CD14-positive monocyte (primary cell): ENCODE measurements at regions not wholly inside any gene's neighbourhood (a gene's known extent, or its start where the extent isn't known, plus 50 kb on each side); places are given as distances from the start of the nearest gene placed in this dataset.

Experiments used
- DNase-seq, 3 donors: peaks; one replicate each; pipeline ENCODE4 v3.0.0-alpha.2; 2011 to 2022
- H2AFZ ChIP-seq: 2 replicates; pipeline ENCODE4 v1.6.0; 2012; ENCODE audit warnings: mild to moderate bottlenecking, low read depth, low read length, inconsistent platforms; ENCODE audit not compliant: insufficient read depth, poor library complexity, severe bottlenecking
- H3K27ac ChIP-seq, 2 donors: 1 replicate in 1 of 2; 2 replicates in 1 of 2; pipeline ENCODE4 v1.5.1; 2012 to 2013; ENCODE audit warnings: low read length in 2 of 2, control low read depth in 1 of 2, inconsistent platforms in 1 of 2, low read depth in 1 of 2, mild to moderate bottlenecking in 1 of 2
- H3K27me3 ChIP-seq, 2 donors: one replicate each; pipeline versions ENCODE4 v1.6.0 to v1.6.1; 2011 to 2013; ENCODE audit warnings: low read length in 2 of 2; ENCODE audit not compliant: control insufficient read depth in 2 of 2, insufficient read depth in 2 of 2
- H3K36me3 ChIP-seq, 2 donors: replicated peaks in 1 of 2; 1 replicate in 1 of 2; 2 replicates in 1 of 2; pipeline versions ENCODE4 v1.5.1 to v1.6.1; 2012 to 2013; ENCODE audit warnings: low read length in 2 of 2, control low read depth in 1 of 2, inconsistent platforms in 1 of 2, mild to moderate bottlenecking in 1 of 2; ENCODE audit not compliant: insufficient read depth in 2 of 2, control insufficient read depth in 1 of 2
- H3K4me1 ChIP-seq, 2 donors: 1 replicate in 1 of 2; 2 replicates in 1 of 2; pipeline versions ENCODE4 v1.5.1 to v1.6.1; 2012 to 2013; ENCODE audit warnings: low read length in 2 of 2, control low read depth in 1 of 2, inconsistent platforms in 1 of 2, mild to moderate bottlenecking in 1 of 2, moderate library complexity in 1 of 2; ENCODE audit not compliant: insufficient read depth in 2 of 2, control insufficient read depth in 1 of 2
- H3K4me2 ChIP-seq: replicated peaks from 2 replicates; pipeline ENCODE3; 2012; ENCODE audit warnings: low read length, moderate library complexity, mild to moderate bottlenecking; ENCODE audit not compliant: poor library complexity, severe bottlenecking; ENCODE audit errors: extremely low read depth
- H3K4me3 ChIP-seq, 3 experiments: fragments of 200-600 bp in 1 of 3; sonication (generic) in 1 of 3; replicated peaks in 1 of 3; 1 replicate in 2 of 3; 2 replicates in 1 of 3; pipeline ENCODE4 v1.5.1; 2011 to 2013; ENCODE audit warnings: low read length in 3 of 3, mild to moderate bottlenecking in 3 of 3, control low read depth in 2 of 3, low read depth in 2 of 3, inconsistent platforms in 1 of 3, moderate library complexity in 1 of 3
- H3K79me2 ChIP-seq: 2 replicates; pipeline ENCODE4 v1.6.0; 2012; ENCODE audit warnings: mild to moderate bottlenecking, control low read depth, inconsistent platforms, low read length, moderate library complexity; ENCODE audit not compliant: insufficient read depth
- H3K9ac ChIP-seq: 2 replicates; pipeline ENCODE4 v1.6.0; 2017; ENCODE audit warnings: low read length, mild to moderate bottlenecking; ENCODE audit not compliant: insufficient read depth, poor library complexity, severe bottlenecking
- H3K9me3 ChIP-seq, 2 donors: replicated peaks in 1 of 2; 1 replicate in 1 of 2; 2 replicates in 1 of 2; pipeline versions ENCODE4 v1.5.1 to v1.6.1; 2012 to 2013; ENCODE audit warnings: low read length in 2 of 2, control low read depth in 1 of 2; ENCODE audit not compliant: control insufficient read depth in 1 of 2, insufficient read depth in 1 of 2
- H4K20me1 ChIP-seq: 2 replicates; pipeline ENCODE4 v1.6.0; 2012; ENCODE audit warnings: mild to moderate bottlenecking, low read length, control low read depth, moderate library complexity; ENCODE audit not compliant: insufficient read depth
- H3K27ac Mint-ChIP-seq, 7 donors: one replicate each; pipeline ENCODE4 v1.8.0; 2020; ENCODE audit warnings: mild to moderate bottlenecking in 7 of 7, mixed read lengths in 7 of 7, moderate library complexity in 6 of 7, inconsistent platforms in 2 of 7
- H3K27me3 Mint-ChIP-seq, 3 donors: one replicate each; pipeline ENCODE4 v1.8.0; 2021 to 2022; ENCODE audit warnings: low read depth in 3 of 3, mild to moderate bottlenecking in 3 of 3, mixed read lengths in 3 of 3, moderate library complexity in 3 of 3, inconsistent platforms in 1 of 3
- H3K36me3 Mint-ChIP-seq, 2 donors: one replicate each; pipeline ENCODE4 v1.8.0; 2020; ENCODE audit warnings: mixed read lengths in 2 of 2, inconsistent platforms in 1 of 2, mild to moderate bottlenecking in 1 of 2
- H3K4me1 Mint-ChIP-seq: one replicate; pipeline ENCODE4 v1.8.0; 2020; ENCODE audit warnings: mild to moderate bottlenecking, mixed read lengths
- H3K4me3 Mint-ChIP-seq, 2 donors: one replicate each; pipeline ENCODE4 v1.8.0; 2020; ENCODE audit warnings: mild to moderate bottlenecking in 2 of 2, mixed read lengths in 2 of 2, moderate library complexity in 1 of 2
- H3K9me3 Mint-ChIP-seq, 7 donors: one replicate each; pipeline ENCODE4 v1.8.0; 2020 to 2022; ENCODE audit warnings: mixed read lengths in 7 of 7, mild to moderate bottlenecking in 6 of 7, moderate library complexity in 6 of 7, inconsistent platforms in 2 of 7
- WGBS: methylation state at CpG from one replicate; pipeline ENCODE4 v1.1.5; 2013; ENCODE audit warnings: missing lambda C conversion rate; ENCODE audit not compliant: insufficient coverage; 5-methylcytosine and 5-hydroxymethylcytosine counted together
- intact Hi-C, 2 donors: fragments of 100-400 bp; cut with micrococcal nuclease; formaldehyde crosslinking; loops; one replicate each; pipeline versions ENCODE4 v1.15.0 to v1.15.1; 2023
- TF ChIP-seq, protein P1 (sequence below): fragments of 200-600 bp; IDR thresholded peaks from one replicate; pipeline ENCODE4 v1.8.0; 2022; ENCODE audit warnings: antibody characterized with exemption, mild to moderate bottlenecking

GRCh38 chr2:149986861-149987260, 399.3 kb upstream of the MMADHC start:
- Histone ChIP-seq H3K79me2 (no peaks in the 10 kb centered on the region), H3K4me2 (no peak overlapping the region), H2AFZ (no peak overlapping the region), H3K36me3 (no peaks in the 10 kb centered on the region), H3K9me3 (peaks cover 0 to 5% of the 10 kb centered on the region in 2 donors), H3K4me3 (no peak overlapping the region), H4K20me1 (no peaks in the 10 kb centered on the region), H3K27me3 (no peaks in the 10 kb centered on the region), H3K27ac (no peak overlapping the region), H3K4me1 (no peaks in the 10 kb centered on the region), H3K9ac (no peak overlapping the region)
- Mint-ChIP-seq H3K27ac (no peak overlapping the region), H3K9me3 (peaks cover 0 to 8% (median 4%) of the 10 kb centered on the region in 7 donors), H3K4me1 (no peaks in the 10 kb centered on the region), H3K36me3 (no peaks in the 10 kb centered on the region), H3K4me3 (no peak overlapping the region), H3K27me3 (peaks cover 0 to 1% (median 0%) of the 10 kb centered on the region in 3 donors)
- WGBS, result 100% methylated on average over 1 of the region's 2 CpGs
- intact Hi-C loops, result no loop called here
- no peak for DNase-seq
- TF ChIP-seq, protein P1, sequence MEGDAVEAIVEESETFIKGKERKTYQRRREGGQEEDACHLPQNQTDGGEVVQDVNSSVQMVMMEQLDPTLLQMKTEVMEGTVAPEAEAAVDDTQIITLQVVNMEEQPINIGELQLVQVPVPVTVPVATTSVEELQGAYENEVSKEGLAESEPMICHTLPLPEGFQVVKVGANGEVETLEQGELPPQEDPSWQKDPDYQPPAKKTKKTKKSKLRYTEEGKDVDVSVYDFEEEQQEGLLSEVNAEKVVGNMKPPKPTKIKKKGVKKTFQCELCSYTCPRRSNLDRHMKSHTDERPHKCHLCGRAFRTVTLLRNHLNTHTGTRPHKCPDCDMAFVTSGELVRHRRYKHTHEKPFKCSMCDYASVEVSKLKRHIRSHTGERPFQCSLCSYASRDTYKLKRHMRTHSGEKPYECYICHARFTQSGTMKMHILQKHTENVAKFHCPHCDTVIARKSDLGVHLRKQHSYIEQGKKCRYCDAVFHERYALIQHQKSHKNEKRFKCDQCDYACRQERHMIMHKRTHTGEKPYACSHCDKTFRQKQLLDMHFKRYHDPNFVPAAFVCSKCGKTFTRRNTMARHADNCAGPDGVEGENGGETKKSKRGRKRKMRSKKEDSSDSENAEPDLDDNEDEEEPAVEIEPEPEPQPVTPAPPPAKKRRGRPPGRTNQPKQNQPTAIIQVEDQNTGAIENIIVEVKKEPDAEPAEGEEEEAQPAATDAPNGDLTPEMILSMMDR, result no peak

- Histone ChIP-seq H3K27me3 (no peaks in the 10 kb centered on the region), H2AFZ (no peak overlapping the region), H3K36me3 (no peaks in the 10 kb centered on the region), H4K20me1 (no peaks in the 10 kb centered on the region), H3K4me2 (no peak overlapping the region), H3K4me3 (no peak overlapping the region), H3K9me3 (peaks cover 0 to 5% of the 10 kb centered on the region in 2 donors), H3K27ac (no peak overlapping the region), H3K9ac (no peak overlapping the region), H3K4me1 (no peaks in the 10 kb centered on the region), H3K79me2 (no peaks in the 10 kb centered on the region)
- no peaks in the 10 kb centered on the region for H3K36me3 Mint-ChIP-seq
- H3K4me3 Mint-ChIP-seq, result no peak overlapping the region
- no peak for DNase-seq
- H3K9me3 Mint-ChIP-seq, result peaks cover 3 to 9% (median 8%) of the 10 kb centered on the region in 7 donors
- intact Hi-C loops, result no loop called here
- H3K27ac Mint-ChIP-seq, result no peak overlapping the region
- peaks cover 0 to 1% (median 0%) of the 10 kb centered on the region in 3 donors for H3K27me3 Mint-ChIP-seq
- no peaks in the 10 kb centered on the region for H3K4me1 Mint-ChIP-seq
- TF ChIP-seq, protein P1, result no peak
Observed at GRCh38 chr2:149984311-149984710, 396.7 kb upstream of the MMADHC start.
